ENCODE measurements at regions not wholly inside any gene's neighbourhood (a gene's known extent, or its start where the extent isn't known, plus 50 kb on each side); places are given as distances from the start of the nearest gene placed in this dataset.

- H3K9me3 Mint-ChIP-seq: peaks cover 2% of the 10 kb centered on the region; the same call in 1 of the 3 replicates
- no peak for TF ChIP-seq ZNF331 (CRISPR knock-in tag; IDR thresholded peaks at IDR 0.05; ENCODE audit: low read depth)
- TF ChIP-seq ETS1 (IDR thresholded peaks at IDR 0.05): no peak
- TF ChIP-seq JUNB (IDR thresholded peaks at IDR 0.05; ENCODE audit: unreplicated experiment): no peak
- TF ChIP-seq CTCF (conservative IDR thresholded peaks at IDR 0.05; ENCODE audit: low read depth in 2 of 2): no peak
- TF ChIP-seq POLR2AphosphoS5 (IDR thresholded peaks at IDR 0.05; ENCODE audit: low read depth): no peak
- TF ChIP-seq EZH2 (IDR thresholded peaks at IDR 0.05; ENCODE audit: low read depth, unreplicated experiment): no peak
- no peak for TF ChIP-seq EZH2phosphoT487 (IDR thresholded peaks at IDR 0.05; ENCODE audit: unreplicated experiment)
- no peak for TF ChIP-seq NANOG (IDR thresholded peaks at IDR 0.05; ENCODE audit: borderline replicate concordance)
- TF ChIP-seq REST (IDR thresholded peaks at IDR 0.05; ENCODE audit: unreplicated experiment): no peak
- TF ChIP-seq CREB1 (CRISPR knock-in tag; IDR thresholded peaks at IDR 0.05; ENCODE audit: low read depth): no peak
- no peak for TF ChIP-seq STAT1 (IDR thresholded peaks at IDR 0.05; ENCODE audit: unreplicated experiment)
- H3K27me3 ChIP-seq (ENCODE audit: insufficient read depth): no peaks in the 10 kb centered on the region
- no peaks in the 10 kb centered on the region; the same call in 2 of the 3 replicates for H3K36me3 Mint-ChIP-seq (ENCODE audit: low read depth)
- H3K4me3 ChIP-seq: no peak overlapping the region
- H3K4me2 ChIP-seq: no peak overlapping the region
- H3K79me2 ChIP-seq (replicated peaks; ENCODE audit: insufficient read depth): no peaks in the 10 kb centered on the region
- H3K4me1 Mint-ChIP-seq: no peaks in the 10 kb centered on the region
- ATAC-seq (no peak), DNase-seq (ENCODE audit: low spot score) (no peak)
- H2AFZ ChIP-seq: no peak overlapping the region
- H3K36me3 ChIP-seq (ENCODE audit: insufficient read depth): no peaks in the 10 kb centered on the region
- H3F3A ChIP-seq (replicated peaks; ENCODE audit: low read depth): no peaks in the 10 kb centered on the region
- H3K27me3 Mint-ChIP-seq (ENCODE audit: insufficient read depth, low read depth, poor library complexity): no peaks in the 10 kb centered on the region
- H3K9me2 ChIP-seq (ENCODE audit: insufficient read depth): no peaks in the 10 kb centered on the region
- no peaks in the 10 kb centered on the region for H4K20me1 ChIP-seq (replicated peaks; ENCODE audit: insufficient read depth)
- H3K27ac Mint-ChIP-seq: no peak overlapping the region
- no peak overlapping the region for H3K27ac ChIP-seq (ENCODE audit: low read depth)
- no peak overlapping the region for H3K4me3 Mint-ChIP-seq
- no peaks in the 10 kb centered on the region for H3K4me1 ChIP-seq (ENCODE audit: insufficient read depth)
Measured at GRCh38 chr4:43348591-43348990, 456.1 kb downstream of the GRXCR1 start.

All from GM23338 (cell line).